ENCODE measurements at regions not wholly inside any gene's neighbourhood (a gene's known extent, or its start where the extent isn't known, plus 50 kb on each side); places are given as distances from the start of the nearest gene placed in this dataset.
A peak's percentile ranks its signal among the peaks of the same experiment; 100 is the strongest.

- no peak for DNase-seq
Measured at GRCh38 chr14:76948213-76948947, 80.1 kb downstream of the IRF2BPL start.

GRCh38 chr14:76947838-76948184 is 80.7 kb downstream of the IRF2BPL start:
- no peak for DNase-seq

GRCh38 chr14:76947078-76947837 is 81.2 kb downstream of the IRF2BPL start:
- peak; percentile 96 for DNase-seq

DNA sequence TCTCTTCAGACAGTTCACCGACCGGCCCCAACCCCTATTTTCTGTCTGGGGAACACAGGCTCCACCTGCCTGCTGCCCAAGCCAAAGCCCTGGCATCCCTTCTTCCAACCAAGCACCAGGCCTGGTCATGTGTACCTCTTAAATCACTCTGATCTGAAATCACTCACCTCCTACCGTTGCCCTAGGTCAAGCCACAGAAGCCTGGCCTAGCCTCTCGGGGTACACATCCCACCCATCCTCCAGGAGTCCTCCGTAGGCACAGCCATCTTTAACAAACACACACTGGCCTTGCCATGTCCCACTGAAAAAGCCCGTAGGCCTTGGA is 81.8 kb downstream of the IRF2BPL start:
- no peak for DNase-seq

GRCh38 chr14:76943072-76943471 is 85.4 kb downstream of the IRF2BPL start:
- no peak for DNase-seq

GRCh38 chr14:76941946-76942805 is 86.3 kb downstream of the IRF2BPL start:
- DNase-seq, result no peak

- DNase-seq, result no peak
Measured at GRCh38 chr14:76941544-76941943, 87.0 kb downstream of the IRF2BPL start.

- no peak for DNase-seq
Measured at GRCh38 chr14:76940021-76940760, 88.3 kb downstream of the IRF2BPL start.

- no peak for DNase-seq
Measured at GRCh38 chr14:76939015-76939742, 89.3 kb downstream of the IRF2BPL start.

DNA sequence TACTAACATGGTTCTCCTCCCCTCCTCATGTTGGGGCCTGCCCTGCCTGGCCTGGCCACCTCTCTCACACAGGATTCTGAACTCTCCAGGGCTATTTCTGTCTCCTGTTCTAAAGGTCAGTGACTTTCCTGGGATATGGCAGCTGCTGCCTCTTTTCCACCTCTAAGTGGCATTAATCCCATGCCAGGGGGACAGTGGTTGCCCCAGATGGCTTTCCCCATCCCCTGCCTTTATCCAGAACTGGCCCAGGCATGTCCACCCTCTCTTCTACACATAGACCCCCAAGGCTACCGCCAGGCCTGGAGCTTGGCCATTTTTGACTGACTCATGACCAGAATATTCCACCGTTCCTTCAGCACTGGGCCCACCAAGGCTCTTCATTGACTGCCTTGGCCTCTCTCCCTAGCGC is 90.4 kb downstream of the IRF2BPL start:
- DNase-seq, result no peak

- no peak for DNase-seq
Measured at GRCh38 chr14:76937181-76938091, 91.1 kb downstream of the IRF2BPL start.

- DNase-seq, result no peak
Measured at GRCh38 chr14:76936483-76936882, 92.0 kb downstream of the IRF2BPL start.

DNA sequence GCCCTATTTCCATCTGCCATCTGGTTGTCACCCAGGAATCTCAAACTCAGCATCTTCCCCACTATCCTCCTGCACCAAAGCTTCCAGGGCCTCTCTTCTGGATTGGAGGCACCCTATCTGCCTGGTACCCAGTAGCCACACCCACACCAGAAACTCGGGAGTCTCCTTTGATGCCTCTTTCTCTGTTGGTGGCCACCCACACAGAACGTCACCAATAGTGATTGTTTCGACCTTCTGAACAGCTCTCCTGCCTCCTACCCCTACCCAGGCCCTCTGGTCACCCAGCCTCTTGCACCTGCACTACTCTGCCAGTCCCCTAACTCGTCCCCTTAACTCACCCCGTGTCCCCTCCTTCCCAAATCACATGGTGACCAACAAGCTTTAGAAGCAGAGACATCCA is 95.0 kb downstream of the IRF2BPL start:
- DNase-seq, result no peak

- DNase-seq, result no peak
Measured at GRCh38 chr14:76931631-76932402, 96.7 kb downstream of the IRF2BPL start.

- DNase-seq, result no peak
Measured at GRCh38 chr14:76930549-76930948, 98.0 kb downstream of the IRF2BPL start.

DNA sequence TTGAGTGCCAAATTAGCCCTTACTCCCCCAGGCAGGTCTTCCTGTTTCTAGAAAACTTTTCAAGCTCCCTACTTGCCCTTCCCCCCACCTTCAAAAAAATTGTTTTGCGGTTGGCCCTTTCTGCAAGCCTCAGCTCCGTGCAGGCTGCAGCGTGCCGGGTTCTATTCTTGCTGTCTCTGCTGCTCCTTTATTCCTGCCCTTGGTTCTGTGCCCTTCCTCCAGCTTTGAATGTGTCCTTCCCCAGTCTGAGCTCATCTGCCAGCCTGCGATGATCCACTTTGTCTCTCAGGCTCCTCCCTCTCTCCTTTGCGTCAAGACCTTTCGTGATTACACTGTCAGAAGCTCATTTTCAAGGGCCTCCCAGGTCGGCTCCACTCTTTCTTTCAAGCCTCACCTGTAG is 98.6 kb downstream of the IRF2BPL start:
- no peak for DNase-seq

- DNase-seq, result no peak
Measured at GRCh38 chr14:76927971-76928700, 100.4 kb downstream of the IRF2BPL start.

GRCh38 chr14:76926521-76927251 is 100.5 kb downstream of the LRRC74A start:
- DNase-seq, result no peak

DNA sequence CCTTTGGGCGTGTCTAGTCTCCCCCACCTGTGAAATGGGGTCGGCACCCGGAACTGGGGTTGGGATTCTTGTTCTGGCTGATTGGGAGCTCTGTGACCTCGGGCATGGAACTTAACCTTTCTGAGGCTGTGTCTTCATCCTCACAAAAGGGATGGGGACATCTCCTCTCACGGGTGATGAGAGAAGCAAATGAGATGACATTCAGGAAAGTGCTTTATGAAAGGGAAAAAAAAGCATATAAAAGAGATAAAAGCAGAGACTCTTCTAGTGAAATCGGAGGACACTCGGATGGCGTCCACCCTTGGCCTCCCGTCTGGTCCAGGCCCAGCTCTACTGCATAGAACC is 98.9 kb downstream of the LRRC74A start:
- no peak for DNase-seq
